H1 (cell line): ENCODE measurements at regions not wholly inside any gene's neighbourhood (a gene's known extent, or its start where the extent isn't known, plus 50 kb on each side); places are given as distances from the start of the nearest gene placed in this dataset.

ENCODE experiments used
- CTCF ChIA-PET: fragments of 300-600 bp; sonication (Branson Sonifier 250); formaldehyde crosslinking; loops from one replicate; lab custom pipeline; 2021; ENCODE audit not compliant: partially characterized antibody; lab: Charles Lee
- POLR2A ChIA-PET: fragments of 300-600 bp; sonication (Branson Sonifier 250); formaldehyde crosslinking; loops from one replicate; lab custom pipeline; 2021; ENCODE audit warnings: inconsistent platforms; ENCODE audit not compliant: partially characterized antibody; lab: Charles Lee
- DNase-seq, 2 experiments: peaks; one replicate each; pipeline versions ENCODE4 v3.0.0 to v3.0.0-alpha.2; 2010 to 2022; ENCODE audit warnings: low spot score in 2 of 2, low read depth in 1 of 2, mixed read lengths in 1 of 2
- FAIRE-seq: peaks from 2 replicates; lab custom pipeline; 2011; peaks lifted over from hg19 to GRCh38; lab: Jason Lieb, UNC
- H2AFZ ChIP-seq: 2 replicates; pipeline ENCODE4 v1.8.1; 2012; ENCODE audit warnings: low read length, inconsistent platforms
- H2AK5ac ChIP-seq: 2 replicates; pipeline ENCODE4 v1.6.1; 2013; ENCODE audit warnings: low read depth, low read length
- H2BK120ac ChIP-seq: replicated peaks from 2 replicates; pipeline ENCODE3; 2013; ENCODE audit warnings: low read depth, low read length, inconsistent platforms
- H2BK12ac ChIP-seq: 2 replicates; pipeline ENCODE4 v1.6.1; 2013; ENCODE audit warnings: low read depth, low read length
- H2BK15ac ChIP-seq: 2 replicates; pipeline ENCODE4 v1.6.1; 2013; ENCODE audit warnings: low read length
- H2BK20ac ChIP-seq: 2 replicates; pipeline ENCODE4 v1.6.1; 2013; ENCODE audit warnings: low read length
- H2BK5ac ChIP-seq: 2 replicates; pipeline ENCODE4 v1.6.1; 2013; ENCODE audit warnings: low read depth, low read length
- H3K14ac ChIP-seq: 2 replicates; pipeline ENCODE4 v1.6.1; 2013; ENCODE audit warnings: inconsistent platforms; ENCODE audit not compliant: insufficient read length
- H3K18ac ChIP-seq: 2 replicates; pipeline ENCODE4 v1.6.1; 2013; ENCODE audit warnings: low read length; ENCODE audit errors: extremely low read depth
- H3K23ac ChIP-seq: 2 replicates; pipeline ENCODE4 v1.6.1; 2013; ENCODE audit warnings: inconsistent platforms; ENCODE audit not compliant: insufficient read length
- H3K23me2 ChIP-seq: 2 replicates; pipeline ENCODE4 v1.6.1; 2013; ENCODE audit warnings: low read depth, low read length
- H3K27ac ChIP-seq: 2 replicates; pipeline ENCODE4 v1.6.1; 2011; ENCODE audit warnings: low read depth, low read length, inconsistent platforms
- H3K27me3 ChIP-seq, 4 experiments: replicated peaks in 1 of 4; 1 replicate in 1 of 4; 2 replicates in 3 of 4; pipeline versions ENCODE4 v1.6.1 to v1.8.1; 2011 to 2013; ENCODE audit warnings: low read length in 3 of 4, mild to moderate bottlenecking in 3 of 4, inconsistent platforms in 2 of 4, mixed read lengths in 2 of 4, moderate library complexity in 1 of 4; ENCODE audit not compliant: control insufficient read depth in 3 of 4, insufficient read depth in 3 of 4; ENCODE audit errors: extremely low read depth in 1 of 4
- H3K36me3 ChIP-seq, 4 experiments: 2 replicates each; pipeline versions ENCODE4 v1.6.1 to v1.8.1; 2011 to 2013; ENCODE audit warnings: mild to moderate bottlenecking in 4 of 4, low read length in 3 of 4, moderate library complexity in 2 of 4, control low read depth in 1 of 4, inconsistent platforms in 1 of 4; ENCODE audit not compliant: insufficient read depth in 4 of 4, control insufficient read depth in 2 of 4
- H3K4ac ChIP-seq: replicated peaks from 2 replicates; pipeline ENCODE3; 2013; ENCODE audit warnings: low read length, low read depth, mixed read lengths, inconsistent platforms; ENCODE audit not compliant: insufficient read length
- H3K4me1 ChIP-seq, 4 experiments: replicated peaks in 1 of 4; 1 replicate in 1 of 4; 2 replicates in 3 of 4; pipeline versions ENCODE4 v1.6.1 to v1.8.1; 2011 to 2013; ENCODE audit warnings: low read length in 3 of 4, inconsistent platforms in 2 of 4, mixed read lengths in 1 of 4; ENCODE audit not compliant: insufficient read depth in 4 of 4, control insufficient read depth in 3 of 4
- H3K4me2 ChIP-seq, 2 experiments: 2 replicates each; pipeline versions ENCODE4 v1.6.1 to v1.8.1; 2011 to 2013; ENCODE audit warnings: low read depth in 2 of 2, low read length in 2 of 2, control low read depth in 1 of 2, inconsistent platforms in 1 of 2, mild to moderate bottlenecking in 1 of 2; ENCODE audit not compliant: insufficient read depth in 1 of 2
- H3K4me3 ChIP-seq, 4 experiments: fragments of 200-600, 300-600 bp in 1 of 4; sonication (generic), shearing (Covaris generic), sonication (Bioruptor Twin) in 1 of 4; 2 replicates each; pipeline versions ENCODE4 v1.5.1 to v1.8.1; 2011 to 2016; ENCODE audit warnings: low read length in 4 of 4, low read depth in 3 of 4, control low read depth in 2 of 4, inconsistent platforms in 2 of 4, mild to moderate bottlenecking in 2 of 4, mixed read lengths in 1 of 4, moderate library complexity in 1 of 4; ENCODE audit not compliant: insufficient read depth in 2 of 4; ENCODE audit errors: extremely low read depth in 1 of 4
- H3K56ac ChIP-seq: replicated peaks from 2 replicates; pipeline ENCODE3; 2013; ENCODE audit warnings: low read depth, mild to moderate bottlenecking, mixed read lengths, low read length, inconsistent platforms; ENCODE audit not compliant: insufficient read length
- H3K79me1 ChIP-seq: 2 replicates; pipeline ENCODE4 v1.6.1; 2013; ENCODE audit warnings: low read depth, low read length, control low read depth
- H3K79me2 ChIP-seq, 2 experiments: 2 replicates each; pipeline versions ENCODE4 v1.6.1 to v1.8.1; 2012 to 2013; ENCODE audit warnings: low read length in 2 of 2, mild to moderate bottlenecking in 2 of 2, inconsistent platforms in 1 of 2; ENCODE audit not compliant: insufficient read depth in 2 of 2, control insufficient read depth in 1 of 2
- H3K9ac ChIP-seq, 4 experiments: replicated peaks in 1 of 4; 1 replicate in 1 of 4; 2 replicates in 3 of 4; pipeline versions ENCODE4 v1.6.1 to v1.8.1; 2011 to 2013; ENCODE audit warnings: low read depth in 3 of 4, low read length in 3 of 4, control low read depth in 2 of 4, mild to moderate bottlenecking in 2 of 4, moderate library complexity in 2 of 4, inconsistent platforms in 1 of 4; ENCODE audit errors: extremely low read depth in 1 of 4
- H3K9me3 ChIP-seq, 2 experiments: 2 replicates each; pipeline versions ENCODE4 v1.6.1 to v1.8.1; 2012 to 2013; ENCODE audit warnings: mild to moderate bottlenecking in 2 of 2, moderate library complexity in 2 of 2, control low read depth in 1 of 2, inconsistent platforms in 1 of 2, low read depth in 1 of 2, low read length in 1 of 2, mixed read lengths in 1 of 2; ENCODE audit not compliant: insufficient read depth in 2 of 2
- H4K20me1 ChIP-seq, 2 experiments: replicated peaks in 1 of 2; 2 replicates each; pipeline versions ENCODE3 to v1.8.1; 2011 to 2013; ENCODE audit warnings: inconsistent platforms in 2 of 2, low read length in 2 of 2, mild to moderate bottlenecking in 1 of 2; ENCODE audit not compliant: insufficient read depth in 2 of 2, control insufficient read depth in 1 of 2
- H4K5ac ChIP-seq: 2 replicates; pipeline ENCODE4 v1.6.1; 2013; ENCODE audit warnings: low read length, low read depth, mixed read lengths, inconsistent platforms; ENCODE audit not compliant: insufficient read length
- H4K8ac ChIP-seq: 2 replicates; pipeline ENCODE4 v1.8.0; 2013; ENCODE audit warnings: mild to moderate bottlenecking, moderate library complexity, low read length, inconsistent platforms; ENCODE audit not compliant: insufficient read depth; ENCODE audit errors: extremely low read depth
- H4K91ac ChIP-seq: replicated peaks from 2 replicates; pipeline ENCODE3; 2013; ENCODE audit warnings: low read length, mixed read lengths, inconsistent platforms; ENCODE audit not compliant: insufficient read length
- CEBPB ChIP-seq: IDR thresholded peaks from 2 replicates; pipeline ENCODE4 v1.6.1; 2012; ENCODE audit warnings: low read depth, low read length
- EZH2 ChIP-seq: fragments of 200-600 bp; sonication (generic); IDR thresholded peaks from 2 replicates; pipeline ENCODE4 v1.7.1; 2012; ENCODE audit warnings: low read depth, mild to moderate bottlenecking, moderate library complexity, low read length, inconsistent platforms; ENCODE audit not compliant: severe bottlenecking
- HDAC2 ChIP-seq, 2 experiments: fragments of 300-600 bp in 1 of 2; sonication (generic) in 1 of 2; IDR thresholded peaks; 2 replicates each; pipeline ENCODE4 v1.6.1; 2011 to 2012; ENCODE audit warnings: low read depth in 2 of 2, low read length in 2 of 2, mild to moderate bottlenecking in 2 of 2, moderate library complexity in 2 of 2, borderline replicate concordance in 1 of 2, inconsistent platforms in 1 of 2
- KDM5A ChIP-seq: fragments of 200-600 bp; IDR thresholded peaks from 2 replicates; pipeline ENCODE4 v1.7.1; 2012; ENCODE audit warnings: mild to moderate bottlenecking, low read length, inconsistent platforms, mixed read lengths
- SIN3A ChIP-seq, 2 experiments: IDR thresholded peaks in 1 of 2; conservative IDR thresholded peaks in 1 of 2; 2 replicates each; pipeline ENCODE4 v1.6.1; 2011 to 2012; ENCODE audit warnings: low read length in 2 of 2, improper control_type of control experiment in 1 of 2, low read depth in 1 of 2, mild to moderate bottlenecking in 1 of 2
- SIRT6 ChIP-seq: IDR thresholded peaks from one replicate; pipeline ENCODE4 v1.7.1; 2012; ENCODE audit warnings: low read length, inconsistent platforms
- SP1 ChIP-seq: IDR thresholded peaks from 2 replicates; pipeline ENCODE4 v1.6.1; 2011; ENCODE audit warnings: low read depth, low read length
- SUZ12 ChIP-seq: fragments of 200-600 bp; sonication (generic); IDR thresholded peaks from 2 replicates; pipeline ENCODE4 v1.6.1; 2012; ENCODE audit warnings: mild to moderate bottlenecking, inconsistent platforms, low read length, moderate library complexity, mixed read lengths
- TCF12 ChIP-seq: IDR thresholded peaks from 2 replicates; pipeline ENCODE4 v1.6.1; 2011; ENCODE audit warnings: low read depth, mild to moderate bottlenecking, low read length
- YY1 ChIP-seq: IDR thresholded peaks from 2 replicates; pipeline ENCODE4 v1.6.1; 2011; ENCODE audit warnings: low read depth, mild to moderate bottlenecking, low read length
- WGBS, 2 experiments: shearing (Covaris generic) in 1 of 2; methylation state at CpG; one replicate each; pipeline versions ENCODE4 v1.1.6 to v1.1.7; 2013 to 2015; ENCODE audit warnings: low lambda C conversion rate in 2 of 2, mixed read lengths in 2 of 2, inconsistent platforms in 1 of 2, low coverage in 1 of 2, missing lambda C conversion rate in 1 of 2; ENCODE audit not compliant: insufficient replicate concordance in 2 of 2, insufficient coverage in 1 of 2, insufficient read length in 1 of 2; ENCODE audit errors: extremely low coverage in 1 of 2, missing lambda C conversion rate in 1 of 2; 5-methylcytosine and 5-hydroxymethylcytosine counted together

DNA sequence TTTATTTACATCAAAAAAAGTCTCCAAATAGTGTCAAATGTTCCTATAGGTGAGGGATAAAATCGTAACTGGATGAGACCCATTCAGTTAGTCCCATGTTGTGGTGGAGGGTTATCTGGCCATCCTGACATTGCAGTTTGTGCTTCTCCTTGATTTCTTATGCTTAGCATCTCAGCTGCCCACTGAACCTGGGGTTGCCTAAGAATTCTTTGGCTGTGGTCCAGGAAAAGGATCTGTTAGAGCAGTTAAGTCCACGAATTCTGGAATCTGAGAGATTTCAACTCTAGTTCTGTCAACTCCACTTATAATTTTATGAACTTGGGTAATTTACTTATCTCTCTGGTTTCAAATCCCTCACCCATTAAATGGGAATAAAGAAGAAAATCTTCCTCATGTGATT lies 1673.4 kb downstream of the REEP3 start:
- Histone ChIP-seq H3K23ac (no peak overlapping the region), H3K27ac (no peak overlapping the region)

More for the DNA sequence above, 1673.4 kb downstream of the REEP3 start:
- FAIRE-seq (no peak), DNase-seq (no peak)
- no peak overlapping the region for H2BK20ac ChIP-seq
- H3K27me3 ChIP-seq: peaks cover 0 to 1% (median 0%) of the 10 kb centered on the region in 4 experiments; a peak in 1 of 7 replicates
- H4K20me1 ChIP-seq: no peaks in the 10 kb centered on the region
- no peaks in the 10 kb centered on the region for H3K9me3 ChIP-seq
- no peak overlapping the region for H3K4me2 ChIP-seq
- CTCF ChIA-PET: no interaction called here
- H3K79me2 ChIP-seq: no peaks in the 10 kb centered on the region
- H3K4me3 ChIP-seq: no peak overlapping the region
- no peak overlapping the region for H3K18ac ChIP-seq
- H4K5ac ChIP-seq: no peak overlapping the region
- H3K9ac ChIP-seq: no peak overlapping the region
- POLR2A ChIA-PET: no interaction called here
- H2AFZ ChIP-seq: no peak overlapping the region
- H2BK15ac ChIP-seq: no peak overlapping the region
- TF ChIP-seq EZH2: no peak
- TF ChIP-seq SP1: no peak
- TF ChIP-seq SUZ12: no peak
- TF ChIP-seq HDAC2 (IDR thresholded peaks at IDR 0.05; ENCODE audit: borderline replicate concordance in 1 of 2, low read depth in 2 of 2, low read length in 2 of 2): no peak
- no peak for TF ChIP-seq SIRT6
- TF ChIP-seq KDM5A: no peak
- no peak for TF ChIP-seq TCF12
- no peak for TF ChIP-seq SIN3A (conservative IDR thresholded peaks at IDR 0.05 in 1 of 2, IDR thresholded peaks at IDR 0.05 in 1 of 2; ENCODE audit: low read depth in 1 of 2, low read length in 2 of 2)
- TF ChIP-seq YY1: no peak
- no peak for TF ChIP-seq CEBPB
- H3K79me1 ChIP-seq: no peaks in the 10 kb centered on the region
- no peak overlapping the region for H2AK5ac ChIP-seq
- 96% methylated on average over 2 of the region's 2 CpGs; no CpG with 5 or more reads in 1 of the 2 experiments for WGBS, 2 experiments
- H3K4me1 ChIP-seq: no peaks in the 10 kb centered on the region
- H4K91ac ChIP-seq: no peak overlapping the region
- H3K4ac ChIP-seq: no peak overlapping the region
- H3K56ac ChIP-seq: no peak overlapping the region
- no peak overlapping the region for H2BK12ac ChIP-seq
- H3K36me3 ChIP-seq: no peaks in the 10 kb centered on the region
- no peaks in the 10 kb centered on the region for H3K23me2 ChIP-seq
- H3K14ac ChIP-seq: no peak overlapping the region
- no peak overlapping the region for H2BK5ac ChIP-seq
- no peak overlapping the region for H4K8ac ChIP-seq
- H2BK120ac ChIP-seq: no peak overlapping the region
